ENCODE measurements at regions not wholly inside any gene's neighbourhood (a gene's known extent, or its start where the extent isn't known, plus 50 kb on each side); places are given as distances from the start of the nearest gene placed in this dataset.
"Not testable (repeated sequence)": the region's sequence is repeated elsewhere in the genome, so short reads cannot be mapped to it uniquely, and the experiment has no call there.

DNA sequence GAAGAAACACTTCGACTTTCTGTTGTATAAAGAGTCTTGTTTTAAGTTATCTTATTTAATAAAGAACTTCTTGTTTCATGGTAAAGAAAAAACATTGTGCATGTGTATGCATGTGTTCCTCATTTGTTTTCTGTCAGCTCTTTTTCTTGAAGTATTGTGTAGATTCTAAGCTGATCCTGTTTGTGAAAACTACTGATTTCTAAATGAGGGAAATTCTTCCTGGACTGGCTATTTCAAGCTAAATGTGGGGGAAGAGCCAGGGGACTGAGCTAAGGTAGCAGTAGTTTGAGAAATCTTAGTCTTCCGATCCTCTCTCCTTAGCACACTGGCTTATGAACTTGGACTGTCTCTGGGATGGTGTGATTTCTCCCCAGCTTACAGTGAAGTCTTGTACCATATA, 56.4 kb upstream of the RBMS1 start:
- intact Hi-C loops (cut with DNase I), result no loop called here
- no peak for DNase-seq

DNA sequence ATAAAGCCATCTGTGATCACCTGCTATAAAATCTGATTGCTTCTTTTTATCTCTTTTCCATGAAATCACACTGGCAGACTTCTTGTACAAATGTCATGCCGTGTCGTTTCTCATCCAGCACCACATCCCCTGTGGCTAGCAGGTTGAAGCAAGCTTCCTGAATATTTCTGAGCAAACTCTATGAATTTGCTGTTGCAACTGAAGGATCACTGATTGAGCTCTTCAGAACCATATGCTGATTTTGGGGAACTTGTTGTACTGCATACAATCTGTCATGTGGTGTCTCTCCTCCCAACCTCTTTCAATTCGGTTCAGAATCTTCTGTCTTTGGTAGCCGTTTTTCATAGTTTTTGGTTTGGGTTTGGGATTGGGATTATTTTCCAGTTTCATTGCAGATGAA, 57.7 kb upstream of the RBMS1 start:
- intact Hi-C loops (cut with DNase I), result no loop called here
- no peak for DNase-seq

DNA sequence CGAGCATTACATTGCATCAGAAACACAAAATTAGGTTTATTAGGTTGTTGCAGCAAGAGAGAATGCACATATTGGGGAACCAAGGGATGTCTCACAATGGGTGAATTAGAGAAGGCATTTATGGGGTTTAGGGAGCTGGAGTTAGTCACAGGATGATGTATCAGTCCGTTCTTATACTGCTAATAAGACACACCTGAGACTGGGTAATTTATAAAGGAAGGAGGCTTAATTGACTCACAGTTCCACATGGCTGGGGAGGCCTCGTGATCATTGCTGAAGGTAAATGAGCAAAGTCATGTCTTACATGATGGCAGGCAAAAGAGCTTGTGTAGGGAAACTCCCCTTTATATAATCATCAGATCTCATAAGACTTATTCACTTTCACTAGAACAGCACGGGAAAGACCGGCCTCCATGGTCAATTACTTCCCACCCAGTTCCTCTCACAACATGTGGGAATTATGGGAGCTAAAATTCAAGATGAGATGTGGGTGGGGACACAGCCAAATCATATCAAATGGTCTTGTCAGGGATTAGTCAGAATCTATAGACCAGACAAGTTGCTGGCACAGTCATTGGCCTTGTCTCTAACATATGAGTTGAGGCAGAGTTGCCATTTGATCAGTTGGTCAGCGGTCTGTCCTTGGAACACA, 61.9 kb upstream of the RBMS1 start:
- intact Hi-C loops (cut with DNase I), result no loop called here
- no peak for DNase-seq

DNA sequence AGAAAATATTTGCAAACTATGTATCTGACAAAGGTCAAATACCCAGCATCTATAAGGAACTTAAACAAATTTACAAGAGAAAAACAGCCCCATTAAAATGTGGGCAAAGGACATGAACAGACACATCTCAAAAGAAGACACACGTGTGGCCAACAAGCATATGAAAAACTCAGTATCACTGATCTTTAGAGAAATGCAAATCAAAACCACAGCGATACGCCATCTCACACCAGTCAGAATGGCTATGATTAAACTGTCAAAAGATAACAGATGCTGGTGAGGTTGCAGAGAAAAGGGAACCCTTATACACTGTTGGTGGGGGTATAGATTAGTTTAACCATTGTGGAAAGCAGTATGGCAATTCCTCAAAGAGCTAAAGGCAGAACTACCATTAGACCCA, 64.3 kb upstream of the RBMS1 start:
- intact Hi-C loops (cut with DNase I), result no loop called here
- DNase-seq, result no peak

DNA sequence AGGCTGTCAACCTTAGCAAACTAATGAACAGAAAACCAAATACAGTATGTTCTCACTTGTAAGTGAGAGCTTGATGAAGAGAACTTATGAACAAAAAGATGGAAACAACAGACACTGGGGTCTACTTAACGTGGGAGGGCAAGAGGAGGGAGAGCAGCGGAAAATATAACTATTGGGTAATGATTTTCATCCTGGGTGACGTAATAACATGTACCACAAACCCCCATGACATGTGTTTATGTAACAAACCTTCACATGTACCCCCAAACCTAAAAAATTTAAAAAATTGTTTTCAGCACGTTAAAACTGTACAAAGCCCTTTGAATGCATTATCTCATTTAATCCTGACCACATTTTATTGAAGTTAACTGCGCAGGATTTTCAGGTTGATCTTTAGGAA, 64.9 kb upstream of the RBMS1 start:
- no peak for DNase-seq
- intact Hi-C loops (cut with DNase I), result no loop called here

DNA sequence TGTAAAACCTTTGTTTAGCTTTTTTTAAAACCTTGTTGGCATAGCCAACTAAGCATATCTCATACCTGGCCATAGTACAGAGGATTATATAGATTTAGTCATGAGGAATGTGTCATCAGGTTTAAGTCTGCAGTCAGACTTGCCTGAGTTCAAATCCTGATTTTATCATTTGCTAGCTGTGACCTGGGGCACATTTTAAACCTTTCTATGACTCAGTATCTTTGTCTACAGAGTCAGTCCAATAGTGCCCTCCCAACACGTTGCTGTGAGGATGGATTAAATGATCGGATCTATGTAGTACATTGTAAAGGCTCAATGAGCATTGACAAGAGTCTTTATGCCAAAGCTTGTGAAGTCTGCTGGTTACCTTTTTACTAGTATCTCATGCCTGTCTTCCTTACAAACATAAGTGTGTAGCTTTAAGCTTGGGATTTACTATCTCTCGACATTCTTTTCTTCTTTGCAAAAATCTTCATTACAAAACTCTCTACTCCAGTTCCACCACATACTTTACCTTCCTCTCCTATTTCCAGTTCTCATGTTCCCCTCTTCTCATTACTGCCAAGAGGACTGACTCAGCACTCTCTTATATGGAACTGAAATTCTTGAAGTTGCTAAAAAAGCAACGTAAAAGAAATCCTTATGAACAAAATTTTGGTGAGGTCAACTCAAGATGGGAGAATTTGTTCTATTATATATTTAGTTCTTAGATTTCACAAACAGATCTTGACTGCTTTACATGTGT, 68.1 kb upstream of the RBMS1 start:
- intact Hi-C loops (cut with DNase I), result no loop called here
- no peak for DNase-seq

DNA sequence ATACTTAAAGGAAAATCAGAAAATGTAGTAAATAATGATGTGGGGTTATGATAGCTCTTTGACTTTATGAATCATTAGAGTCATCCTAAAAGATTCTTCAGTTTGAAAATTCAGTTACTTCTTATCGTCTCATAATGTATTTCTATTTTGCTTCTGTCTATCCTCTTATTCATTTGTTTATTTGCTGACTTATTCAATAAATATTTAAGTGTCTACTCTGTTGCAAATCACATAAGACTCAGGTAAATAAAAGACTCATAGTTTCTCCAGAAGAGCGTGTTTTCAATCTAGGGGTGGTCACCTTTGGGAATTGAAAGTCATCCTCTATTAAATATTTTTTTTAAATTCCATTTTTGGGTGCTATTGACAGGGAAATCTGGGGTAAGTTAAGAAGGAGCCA, 69.1 kb upstream of the RBMS1 start:
- intact Hi-C loops (cut with DNase I), result no loop called here

DNA sequence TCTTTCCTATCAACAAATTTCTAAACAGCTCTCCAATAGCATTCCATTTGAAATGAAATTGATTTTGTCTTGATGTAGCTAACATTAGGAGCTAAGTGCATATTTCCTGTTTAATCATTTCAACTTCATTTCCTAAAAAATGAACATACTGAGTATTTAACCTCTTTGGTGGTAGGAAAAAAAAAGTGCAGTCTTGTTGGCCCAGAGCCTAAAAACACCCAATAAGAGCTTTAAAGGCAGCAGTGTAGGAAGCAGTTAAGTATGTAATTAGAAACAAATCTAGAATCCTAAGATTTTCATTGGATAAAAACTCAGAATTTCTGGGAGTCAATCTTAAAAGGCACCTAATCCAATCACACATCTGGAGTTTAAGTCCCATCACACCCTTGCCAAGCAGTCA, 71.0 kb upstream of the RBMS1 start:
- intact Hi-C loops (cut with DNase I), result no loop called here

More for the DNA sequence above, 69.1 kb upstream of the RBMS1 start:
- no peak for DNase-seq

DNA sequence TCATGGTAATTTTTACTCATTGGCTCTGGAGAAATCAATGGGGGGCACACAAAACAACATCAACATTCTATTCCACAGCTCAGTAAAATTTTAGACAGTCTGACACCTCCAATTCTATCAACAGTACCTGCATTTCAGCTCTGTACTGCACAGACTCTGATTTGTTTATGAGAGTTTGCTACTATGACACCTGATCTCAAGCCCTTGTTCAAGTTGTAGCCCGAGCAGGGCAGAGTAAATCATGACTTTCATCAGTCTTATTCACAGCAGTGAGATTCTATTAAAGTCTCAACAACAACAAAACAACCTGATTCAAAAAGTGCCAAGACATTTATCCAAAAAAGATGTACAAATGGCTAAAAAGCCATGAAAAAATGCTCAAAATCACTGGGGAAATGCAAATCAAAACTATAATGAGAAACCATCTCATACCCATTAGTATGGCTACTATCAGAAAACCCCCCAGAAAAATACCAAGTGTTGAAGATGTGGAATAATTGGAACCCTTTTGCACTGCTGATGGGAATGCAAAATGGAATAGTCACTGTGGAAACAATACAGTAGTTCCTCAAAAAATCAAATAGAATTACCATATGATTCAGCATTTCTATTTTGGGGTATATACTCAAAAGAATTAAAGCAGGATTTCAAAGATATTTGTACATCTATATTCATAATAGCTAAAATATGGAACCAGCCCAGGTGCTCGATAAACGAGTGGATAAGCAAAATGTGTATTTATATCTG, 71.7 kb upstream of the RBMS1 start:
- no peak for DNase-seq
- intact Hi-C loops (cut with DNase I), result no loop called here

More for the DNA sequence above, 71.0 kb upstream of the RBMS1 start:
- no peak for DNase-seq

DNA sequence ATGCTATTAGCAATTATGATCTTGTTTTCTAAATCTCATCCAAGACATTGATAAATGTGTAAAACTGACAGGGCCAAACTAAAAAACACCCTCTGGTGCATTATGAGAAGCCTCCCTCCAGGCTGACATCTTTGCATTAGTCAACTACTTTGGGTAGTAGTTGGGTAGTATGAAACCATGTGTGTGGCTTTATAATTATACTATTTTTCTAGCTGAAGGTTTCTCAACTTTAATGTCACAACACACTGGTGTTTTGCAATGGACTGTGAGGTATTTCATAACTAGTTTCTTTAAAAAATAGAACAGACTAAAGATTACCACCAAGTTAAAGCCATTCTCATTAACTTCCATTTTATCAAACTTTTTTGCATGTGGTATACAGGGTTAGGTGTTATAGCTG, 73.1 kb upstream of the RBMS1 start:
- DNase-seq, result no peak
- intact Hi-C loops (cut with DNase I), result no loop called here

DNA sequence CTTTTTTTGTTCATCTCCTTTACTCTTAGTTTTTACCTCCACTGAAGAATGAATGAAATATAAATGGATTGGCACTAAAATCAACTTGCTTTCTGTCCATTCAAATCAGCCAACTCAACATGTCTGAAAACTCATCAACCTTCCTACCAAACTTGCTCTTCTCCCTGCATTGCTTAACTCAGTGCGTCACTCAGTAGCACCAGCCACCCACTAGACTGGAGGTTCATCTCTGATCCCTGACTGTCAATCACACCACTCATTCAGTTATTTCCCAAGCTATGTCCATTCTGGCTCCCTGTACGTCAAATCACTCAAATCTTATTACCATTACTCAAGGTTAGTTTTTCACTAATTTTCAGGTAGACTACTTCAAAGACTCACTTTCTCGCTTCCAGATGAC, 75.2 kb upstream of the RBMS1 start:
- peak in 5 of 42 donors; percentile 3 to 59 (median 22) for DNase-seq
- intact Hi-C loops (cut with DNase I), result no loop called here

DNA sequence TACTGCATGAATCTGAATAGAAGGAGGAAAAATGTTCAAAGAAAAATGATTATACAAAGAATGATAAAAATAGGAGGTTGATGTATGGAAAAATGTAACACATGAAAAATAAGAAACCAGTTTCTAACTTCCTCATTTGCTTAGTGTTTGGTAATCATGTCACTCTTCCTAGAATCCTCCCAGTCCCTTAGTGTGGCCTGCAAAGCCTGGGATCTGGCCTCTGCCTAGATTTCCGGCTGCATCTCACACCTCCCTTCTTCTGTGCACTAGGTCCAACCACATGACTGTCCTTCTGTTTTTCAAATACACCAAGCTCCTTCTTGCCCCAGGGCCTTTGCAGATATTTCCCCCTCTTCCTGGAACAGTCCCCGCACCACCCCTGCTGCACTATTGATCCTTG, 76.8 kb upstream of the RBMS1 start:
- intact Hi-C loops (cut with DNase I), result no loop called here
- DNase-seq, result no peak

DNA sequence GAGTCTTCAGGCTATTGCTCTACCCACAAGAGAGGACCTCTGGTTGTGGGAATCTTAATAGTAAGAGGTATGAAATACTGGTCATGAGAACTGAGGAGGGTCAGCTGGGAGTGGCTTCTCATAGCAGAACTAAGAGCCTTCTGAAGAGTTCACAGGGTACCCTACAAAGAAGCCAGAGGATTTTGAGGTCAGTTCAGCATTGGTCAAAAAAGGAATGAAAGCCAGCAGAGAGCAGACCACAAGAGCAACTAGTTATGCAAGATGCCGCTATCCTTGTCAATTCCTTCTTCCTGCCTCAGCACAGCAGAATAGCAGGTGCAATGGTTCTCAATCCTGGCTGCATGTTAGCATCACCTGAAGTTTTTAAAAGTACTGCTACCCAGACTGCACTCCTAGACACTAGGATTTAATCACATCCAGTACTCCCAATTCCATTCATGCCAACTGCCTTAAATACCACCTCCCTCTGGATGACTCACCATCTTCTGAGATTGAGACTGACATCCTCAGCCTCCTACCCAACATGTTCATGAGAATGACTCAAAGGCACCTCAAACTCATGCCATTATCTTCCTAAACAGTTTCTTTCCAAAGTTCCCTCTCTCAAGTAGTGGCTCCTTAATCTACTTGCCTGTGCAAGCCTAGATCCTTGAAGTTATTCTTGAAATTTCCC, 81.0 kb upstream of the RBMS1 start:
- DNase-seq, result peak in 22 of 42 donors; percentile 2 to 79 (median 32)
- intact Hi-C loops (cut with DNase I), result no loop called here

DNA sequence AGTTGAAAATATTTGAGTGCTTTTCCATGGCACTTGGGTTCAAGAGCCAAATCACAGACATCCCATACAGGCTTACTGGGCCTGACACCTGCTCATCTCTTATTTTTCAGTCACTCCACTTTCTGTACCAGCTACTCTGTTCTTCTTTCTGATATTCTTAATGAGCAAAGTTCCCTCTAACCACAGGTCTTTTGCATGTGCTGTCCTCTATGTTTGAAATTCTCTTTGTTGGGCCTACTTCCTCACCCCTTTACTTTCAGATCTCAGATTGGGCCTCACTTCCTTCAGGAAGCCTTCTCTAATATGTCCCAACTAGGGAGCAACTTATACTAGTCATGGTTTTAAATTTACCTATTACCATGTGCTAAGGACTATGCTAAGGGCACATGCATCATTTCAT, 81.8 kb upstream of the RBMS1 start:
- DNase-seq, result no peak
- intact Hi-C loops (cut with DNase I), result no loop called here

DNA sequence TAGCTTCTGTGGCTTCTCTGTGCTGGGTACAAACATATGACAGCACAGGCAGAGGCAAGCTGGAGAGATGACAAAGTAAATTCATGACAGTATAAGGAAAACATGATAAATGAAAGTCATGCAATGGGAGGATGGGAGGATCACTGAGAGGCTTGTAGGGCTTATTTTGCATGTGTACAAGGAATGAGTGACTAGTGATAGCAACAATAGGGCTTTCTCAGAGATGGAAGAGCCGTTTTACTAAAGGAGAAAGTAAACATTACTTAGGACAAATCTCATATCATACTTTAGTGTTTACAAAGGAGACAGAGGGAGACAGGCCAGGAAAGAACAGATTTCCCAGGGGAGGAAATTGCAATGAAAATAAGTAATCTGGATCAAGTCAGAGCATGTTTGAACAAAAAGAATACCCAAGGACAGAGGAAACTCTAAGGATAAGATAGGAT, 82.5 kb upstream of the RBMS1 start:
- DNase-seq, result no peak
- intact Hi-C loops (cut with DNase I), result no loop called here

DNA sequence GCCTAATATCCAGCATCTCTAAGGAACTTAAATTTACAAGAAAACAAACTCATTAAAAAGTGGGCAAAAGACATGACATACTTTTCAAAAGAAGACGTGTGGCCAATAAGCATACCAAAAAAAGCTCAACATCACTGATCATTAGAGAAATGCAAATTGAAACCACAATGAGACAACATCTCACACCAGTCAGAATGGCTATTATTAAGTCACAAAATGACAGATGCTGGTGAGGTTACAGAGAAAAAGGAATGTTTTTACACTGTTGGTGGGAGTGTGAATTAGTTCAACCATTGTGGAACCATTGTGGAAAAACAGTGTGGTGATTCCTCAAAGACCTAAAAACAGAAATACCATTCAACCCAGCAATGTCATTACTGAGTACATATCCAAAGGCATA, 83.5 kb upstream of the RBMS1 start:
- DNase-seq; intact Hi-C loops (cut with DNase I): not testable (repeated sequence)

DNA sequence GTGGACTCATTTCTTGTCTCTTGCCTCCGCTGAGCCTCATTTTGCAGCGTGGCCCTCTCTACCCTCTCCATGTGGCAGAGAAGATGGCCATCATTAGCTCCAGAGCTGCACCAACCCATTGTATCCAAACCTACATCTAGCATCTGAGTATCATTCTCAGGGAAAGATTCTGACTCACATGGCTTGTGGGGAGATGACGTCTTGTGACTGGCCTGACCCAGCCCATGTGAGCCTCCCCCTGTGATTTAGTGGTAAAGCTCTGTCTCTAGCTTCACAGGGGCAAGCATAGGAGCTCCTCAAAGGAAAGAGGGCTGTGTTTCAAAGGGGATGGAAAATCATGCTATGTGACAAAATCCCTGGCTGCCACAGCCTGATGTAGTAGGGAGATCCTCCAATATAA, 87.4 kb upstream of the RBMS1 start:
- intact Hi-C loops (cut with DNase I), result no loop called here
- no peak for DNase-seq

DNA sequence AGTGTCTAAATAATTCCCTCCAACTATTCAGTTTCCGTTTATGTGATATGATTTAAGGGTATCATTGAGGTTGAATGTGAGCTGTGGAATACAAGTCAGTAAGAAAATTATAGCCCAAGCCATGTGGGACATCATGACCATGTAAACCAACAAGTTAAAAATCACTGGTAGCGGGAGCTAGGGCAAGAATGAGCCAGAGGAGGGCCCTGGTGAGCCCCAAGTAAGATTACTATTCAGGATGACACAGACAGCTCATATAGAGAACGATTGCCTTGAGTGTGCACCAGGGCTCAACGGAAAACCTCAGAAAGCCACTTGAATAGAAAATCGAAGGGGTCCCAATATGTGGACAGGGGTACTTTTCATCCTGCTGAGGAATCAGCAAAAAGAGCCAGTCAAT, 87.8 kb upstream of the RBMS1 start:
- DNase-seq, result no peak
- intact Hi-C loops (cut with DNase I), result no loop called here

DNA sequence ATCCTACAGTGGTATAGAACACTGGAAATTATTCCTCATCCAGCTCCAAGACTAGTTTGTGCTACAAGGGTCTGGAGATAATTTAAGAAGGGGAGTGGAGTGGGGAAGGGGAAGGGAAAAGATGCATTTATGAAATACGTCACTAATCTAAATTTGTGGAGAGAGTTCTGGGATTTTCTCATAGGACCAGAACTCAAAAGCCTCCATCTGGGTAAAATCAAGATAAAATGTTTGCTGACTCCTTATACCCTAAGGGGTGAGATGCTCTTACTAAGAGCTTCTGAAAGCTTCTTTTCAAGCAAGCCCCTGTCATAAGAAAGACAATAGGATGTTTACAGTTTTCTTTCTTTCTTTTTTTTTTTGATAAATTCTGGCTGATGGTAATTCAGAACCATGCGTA, 88.5 kb upstream of the RBMS1 start:
- intact Hi-C loops (cut with DNase I), result no loop called here
- DNase-seq, result no peak

All from head of caudate nucleus (tissue), 42 donors.